H1 (cell line): ENCODE measurements at regions not wholly inside any gene's neighbourhood (a gene's known extent, or its start where the extent isn't known, plus 50 kb on each side); places are given as distances from the start of the nearest gene placed in this dataset.

Source experiments
- CTBP2 ChIP-seq: IDR thresholded peaks from 2 replicates; pipeline ENCODE4 v1.7.0; 2011; ENCODE audit warnings: borderline replicate concordance, mild to moderate bottlenecking, moderate library complexity, mixed read lengths, low read length; ENCODE audit not compliant: insufficient read depth, insufficient read length
- SIN3A ChIP-seq, 2 experiments: IDR thresholded peaks in 1 of 2; conservative IDR thresholded peaks in 1 of 2; 2 replicates each; pipeline ENCODE4 v1.6.1; 2011 to 2012; ENCODE audit warnings: low read length in 2 of 2, improper control_type of control experiment in 1 of 2, low read depth in 1 of 2, mild to moderate bottlenecking in 1 of 2
- TF ChIP-seq, protein P1 (sequence below): fragments of 300-600 bp; sonication (generic); IDR thresholded peaks from 2 replicates; pipeline ENCODE4 v1.7.1; 2012; ENCODE audit warnings: low read length, moderate library complexity, mild to moderate bottlenecking, inconsistent platforms; ENCODE audit not compliant: insufficient replicate concordance

GRCh38 chr2:9782197-9782719 lies 61.0 kb upstream of the TAF1B start (continued):
- TF ChIP-seq, protein P1, sequence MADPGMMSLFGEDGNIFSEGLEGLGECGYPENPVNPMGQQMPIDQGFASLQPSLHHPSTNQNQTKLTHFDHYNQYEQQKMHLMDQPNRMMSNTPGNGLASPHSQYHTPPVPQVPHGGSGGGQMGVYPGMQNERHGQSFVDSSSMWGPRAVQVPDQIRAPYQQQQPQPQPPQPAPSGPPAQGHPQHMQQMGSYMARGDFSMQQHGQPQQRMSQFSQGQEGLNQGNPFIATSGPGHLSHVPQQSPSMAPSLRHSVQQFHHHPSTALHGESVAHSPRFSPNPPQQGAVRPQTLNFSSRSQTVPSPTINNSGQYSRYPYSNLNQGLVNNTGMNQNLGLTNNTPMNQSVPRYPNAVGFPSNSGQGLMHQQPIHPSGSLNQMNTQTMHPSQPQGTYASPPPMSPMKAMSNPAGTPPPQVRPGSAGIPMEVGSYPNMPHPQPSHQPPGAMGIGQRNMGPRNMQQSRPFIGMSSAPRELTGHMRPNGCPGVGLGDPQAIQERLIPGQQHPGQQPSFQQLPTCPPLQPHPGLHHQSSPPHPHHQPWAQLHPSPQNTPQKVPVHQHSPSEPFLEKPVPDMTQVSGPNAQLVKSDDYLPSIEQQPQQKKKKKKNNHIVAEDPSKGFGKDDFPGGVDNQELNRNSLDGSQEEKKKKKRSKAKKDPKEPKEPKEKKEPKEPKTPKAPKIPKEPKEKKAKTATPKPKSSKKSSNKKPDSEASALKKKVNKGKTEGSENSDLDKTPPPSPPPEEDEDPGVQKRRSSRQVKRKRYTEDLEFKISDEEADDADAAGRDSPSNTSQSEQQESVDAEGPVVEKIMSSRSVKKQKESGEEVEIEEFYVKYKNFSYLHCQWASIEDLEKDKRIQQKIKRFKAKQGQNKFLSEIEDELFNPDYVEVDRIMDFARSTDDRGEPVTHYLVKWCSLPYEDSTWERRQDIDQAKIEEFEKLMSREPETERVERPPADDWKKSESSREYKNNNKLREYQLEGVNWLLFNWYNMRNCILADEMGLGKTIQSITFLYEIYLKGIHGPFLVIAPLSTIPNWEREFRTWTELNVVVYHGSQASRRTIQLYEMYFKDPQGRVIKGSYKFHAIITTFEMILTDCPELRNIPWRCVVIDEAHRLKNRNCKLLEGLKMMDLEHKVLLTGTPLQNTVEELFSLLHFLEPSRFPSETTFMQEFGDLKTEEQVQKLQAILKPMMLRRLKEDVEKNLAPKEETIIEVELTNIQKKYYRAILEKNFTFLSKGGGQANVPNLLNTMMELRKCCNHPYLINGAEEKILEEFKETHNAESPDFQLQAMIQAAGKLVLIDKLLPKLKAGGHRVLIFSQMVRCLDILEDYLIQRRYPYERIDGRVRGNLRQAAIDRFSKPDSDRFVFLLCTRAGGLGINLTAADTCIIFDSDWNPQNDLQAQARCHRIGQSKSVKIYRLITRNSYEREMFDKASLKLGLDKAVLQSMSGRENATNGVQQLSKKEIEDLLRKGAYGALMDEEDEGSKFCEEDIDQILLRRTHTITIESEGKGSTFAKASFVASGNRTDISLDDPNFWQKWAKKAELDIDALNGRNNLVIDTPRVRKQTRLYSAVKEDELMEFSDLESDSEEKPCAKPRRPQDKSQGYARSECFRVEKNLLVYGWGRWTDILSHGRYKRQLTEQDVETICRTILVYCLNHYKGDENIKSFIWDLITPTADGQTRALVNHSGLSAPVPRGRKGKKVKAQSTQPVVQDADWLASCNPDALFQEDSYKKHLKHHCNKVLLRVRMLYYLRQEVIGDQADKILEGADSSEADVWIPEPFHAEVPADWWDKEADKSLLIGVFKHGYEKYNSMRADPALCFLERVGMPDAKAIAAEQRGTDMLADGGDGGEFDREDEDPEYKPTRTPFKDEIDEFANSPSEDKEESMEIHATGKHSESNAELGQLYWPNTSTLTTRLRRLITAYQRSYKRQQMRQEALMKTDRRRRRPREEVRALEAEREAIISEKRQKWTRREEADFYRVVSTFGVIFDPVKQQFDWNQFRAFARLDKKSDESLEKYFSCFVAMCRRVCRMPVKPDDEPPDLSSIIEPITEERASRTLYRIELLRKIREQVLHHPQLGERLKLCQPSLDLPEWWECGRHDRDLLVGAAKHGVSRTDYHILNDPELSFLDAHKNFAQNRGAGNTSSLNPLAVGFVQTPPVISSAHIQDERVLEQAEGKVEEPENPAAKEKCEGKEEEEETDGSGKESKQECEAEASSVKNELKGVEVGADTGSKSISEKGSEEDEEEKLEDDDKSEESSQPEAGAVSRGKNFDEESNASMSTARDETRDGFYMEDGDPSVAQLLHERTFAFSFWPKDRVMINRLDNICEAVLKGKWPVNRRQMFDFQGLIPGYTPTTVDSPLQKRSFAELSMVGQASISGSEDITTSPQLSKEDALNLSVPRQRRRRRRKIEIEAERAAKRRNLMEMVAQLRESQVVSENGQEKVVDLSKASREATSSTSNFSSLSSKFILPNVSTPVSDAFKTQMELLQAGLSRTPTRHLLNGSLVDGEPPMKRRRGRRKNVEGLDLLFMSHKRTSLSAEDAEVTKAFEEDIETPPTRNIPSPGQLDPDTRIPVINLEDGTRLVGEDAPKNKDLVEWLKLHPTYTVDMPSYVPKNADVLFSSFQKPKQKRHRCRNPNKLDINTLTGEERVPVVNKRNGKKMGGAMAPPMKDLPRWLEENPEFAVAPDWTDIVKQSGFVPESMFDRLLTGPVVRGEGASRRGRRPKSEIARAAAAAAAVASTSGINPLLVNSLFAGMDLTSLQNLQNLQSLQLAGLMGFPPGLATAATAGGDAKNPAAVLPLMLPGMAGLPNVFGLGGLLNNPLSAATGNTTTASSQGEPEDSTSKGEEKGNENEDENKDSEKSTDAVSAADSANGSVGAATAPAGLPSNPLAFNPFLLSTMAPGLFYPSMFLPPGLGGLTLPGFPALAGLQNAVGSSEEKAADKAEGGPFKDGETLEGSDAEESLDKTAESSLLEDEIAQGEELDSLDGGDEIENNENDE: no peak
- no peak for TF ChIP-seq CTBP2
- no peak for TF ChIP-seq SIN3A (conservative IDR thresholded peaks at IDR 0.05 in 1 of 2, IDR thresholded peaks at IDR 0.05 in 1 of 2; ENCODE audit: low read depth in 1 of 2, low read length in 2 of 2)
